ENCODE measurements at regions not wholly inside any gene's neighbourhood (a gene's known extent, or its start where the extent isn't known, plus 50 kb on each side); places are given as distances from the start of the nearest gene placed in this dataset.

GRCh38 chr12:128164533-128164932 is 102.4 kb upstream of the TMEM132C start:
- no peaks in the 10 kb centered on the region for H3K36me3 ChIP-seq
- no peak overlapping the region for H3K27ac ChIP-seq
- no peak for TF ChIP-seq CTCF (IDR thresholded peaks at IDR 0.05)
- no peak for TF ChIP-seq POLR2A (IDR thresholded peaks at IDR 0.05)
- H3K9me3 ChIP-seq: no peaks in the 10 kb centered on the region
- H3K4me1 ChIP-seq: no peaks in the 10 kb centered on the region
- no peak overlapping the region for H3K4me3 ChIP-seq
- DNase-seq: no peak
- H3K27me3 ChIP-seq: no peaks in the 10 kb centered on the region

GRCh38 chr12:128165387-128165786 is 101.6 kb upstream of the TMEM132C start:
- H3K36me3 ChIP-seq: no peaks in the 10 kb centered on the region
- H3K27me3 ChIP-seq: no peaks in the 10 kb centered on the region
- H3K4me1 ChIP-seq: no peaks in the 10 kb centered on the region
- no peak overlapping the region for H3K4me3 ChIP-seq
- no peaks in the 10 kb centered on the region for H3K9me3 ChIP-seq
- H3K27ac ChIP-seq: no peak overlapping the region
- no peak for DNase-seq
- TF ChIP-seq POLR2A (IDR thresholded peaks at IDR 0.05) (no peak), CTCF (IDR thresholded peaks at IDR 0.05) (no peak)

GRCh38 chr12:128168273-128168672 is 98.7 kb upstream of the TMEM132C start:
- no peaks in the 10 kb centered on the region for H3K36me3 ChIP-seq
- TF ChIP-seq CTCF (IDR thresholded peaks at IDR 0.05): no peak
- TF ChIP-seq POLR2A (IDR thresholded peaks at IDR 0.05): no peak
- H3K4me3 ChIP-seq: no peak overlapping the region
- no peak overlapping the region for H3K27ac ChIP-seq
- no peak for DNase-seq
- H3K9me3 ChIP-seq: no peaks in the 10 kb centered on the region
- no peaks in the 10 kb centered on the region for H3K27me3 ChIP-seq
- H3K4me1 ChIP-seq: no peaks in the 10 kb centered on the region

- no peak for DNase-seq
- H3K27ac ChIP-seq: no peak overlapping the region
- no peaks in the 10 kb centered on the region for H3K27me3 ChIP-seq
- TF ChIP-seq CTCF (IDR thresholded peaks at IDR 0.05) (no peak), POLR2A (IDR thresholded peaks at IDR 0.05) (no peak)
- no peak overlapping the region for H3K4me3 ChIP-seq
- H3K36me3 ChIP-seq: no peaks in the 10 kb centered on the region
- no peaks in the 10 kb centered on the region for H3K9me3 ChIP-seq
- no peaks in the 10 kb centered on the region for H3K4me1 ChIP-seq
Observed at GRCh38 chr12:128170181-128170580, 96.8 kb upstream of the TMEM132C start.

- no peaks in the 10 kb centered on the region for H3K9me3 ChIP-seq
- TF ChIP-seq POLR2A (IDR thresholded peaks at IDR 0.05): no peak
- no peak for TF ChIP-seq CTCF (IDR thresholded peaks at IDR 0.05)
Observed at GRCh38 chr12:128178565-128178964, 88.4 kb upstream of the TMEM132C start.

GRCh38 chr12:128178966-128179365 is 88.0 kb upstream of the TMEM132C start:
- TF ChIP-seq CTCF (IDR thresholded peaks at IDR 0.05) (no peak), POLR2A (IDR thresholded peaks at IDR 0.05) (no peak)
- DNase-seq: no peak
- no peaks in the 10 kb centered on the region for H3K4me1 ChIP-seq
- no peaks in the 10 kb centered on the region for H3K9me3 ChIP-seq
- no peaks in the 10 kb centered on the region for H3K27me3 ChIP-seq
- no peak overlapping the region for H3K27ac ChIP-seq
- H3K36me3 ChIP-seq: no peaks in the 10 kb centered on the region
- H3K4me3 ChIP-seq: no peak overlapping the region

More at GRCh38 chr12:128178565-128178964, 88.4 kb upstream of the TMEM132C start:
- no peak overlapping the region for H3K4me3 ChIP-seq
- H3K4me1 ChIP-seq: no peaks in the 10 kb centered on the region
- DNase-seq: no peak
- no peaks in the 10 kb centered on the region for H3K36me3 ChIP-seq
- H3K27me3 ChIP-seq: no peaks in the 10 kb centered on the region
- H3K27ac ChIP-seq: no peak overlapping the region
